ENCODE measurements at regions not wholly inside any gene's neighbourhood (a gene's known extent, or its start where the extent isn't known, plus 50 kb on each side); places are given as distances from the start of the nearest gene placed in this dataset.

DNA sequence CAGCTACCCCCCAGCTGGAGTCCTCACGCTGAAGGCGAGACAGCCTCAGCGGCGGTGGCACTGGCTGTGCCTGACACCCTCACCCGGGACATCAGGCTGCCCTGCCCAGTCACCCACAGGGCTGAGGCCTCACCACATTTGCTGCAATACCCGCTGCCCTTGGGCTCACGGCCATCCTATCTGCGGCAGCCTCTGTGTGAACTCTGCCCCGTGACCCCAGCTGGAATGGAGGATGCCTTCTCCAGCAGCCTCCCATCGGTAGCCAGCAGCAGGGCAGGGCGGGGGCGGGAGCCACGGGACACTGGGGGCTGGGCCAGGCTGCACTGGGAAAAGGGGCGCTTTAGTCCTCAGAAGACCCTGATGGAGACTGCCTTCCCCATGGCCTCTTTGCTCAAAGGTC is 112.4 kb upstream of the ZBTB40 start:
- Histone ChIP-seq H4K20me1 (replicated peaks in 1 of 2; ENCODE audit: control insufficient read depth in 1 of 2, insufficient read depth in 2 of 2, low read length in 2 of 2) (no peaks in the 10 kb centered on the region), H4K8ac (ENCODE audit: extremely low read depth, insufficient read depth, low read length) (peak overlapping the region; percentile 48), H3K4me1 (replicated peaks in 1 of 4; ENCODE audit: control insufficient read depth in 3 of 4, insufficient read depth in 4 of 4, low read length in 3 of 4) (peaks cover 0 to 4% (median 2%) of the 10 kb centered on the region in 4 experiments; a peak in 3 of 7 replicates), H2BK15ac (ENCODE audit: low read length) (0 out of 2 replicates have a peak overlapping the region, but pooled peaks have one; percentile 16), H2AFZ (ENCODE audit: low read length) (no peak overlapping the region), H3K27ac (ENCODE audit: low read depth, low read length) (no peak overlapping the region), H3K9ac (replicated peaks in 1 of 4; ENCODE audit: extremely low read depth in 1 of 4, low read depth in 3 of 4, low read length in 3 of 4) (no peak overlapping the region), H3K56ac (replicated peaks; ENCODE audit: insufficient read length, low read depth, low read length) (no peak overlapping the region), H4K91ac (replicated peaks; ENCODE audit: insufficient read length, low read length) (no peak overlapping the region), H3K79me2 (ENCODE audit: control insufficient read depth in 1 of 2, insufficient read depth in 2 of 2, low read length in 2 of 2) (no peaks in the 10 kb centered on the region), H3K27me3 (replicated peaks in 1 of 4; ENCODE audit: control insufficient read depth in 3 of 4, extremely low read depth in 1 of 4, insufficient read depth in 3 of 4, low read length in 3 of 4) (no peaks in the 10 kb centered on the region; a peak in 3 of 7 replicates), H3K18ac (ENCODE audit: extremely low read depth, low read length) (no peak overlapping the region), H3K36me3 (ENCODE audit: control insufficient read depth in 2 of 4, insufficient read depth in 4 of 4, low read length in 3 of 4) (no peaks in the 10 kb centered on the region), H2BK12ac (ENCODE audit: low read depth, low read length) (no peak overlapping the region), H3K4me2 (ENCODE audit: insufficient read depth in 1 of 2, low read depth in 2 of 2, low read length in 2 of 2) (no peak overlapping the region), H3K23ac (ENCODE audit: insufficient read length) (no peak overlapping the region), H2AK5ac (ENCODE audit: low read depth, low read length) (no peak overlapping the region), H2BK120ac (replicated peaks; ENCODE audit: low read depth, low read length) (no peak overlapping the region), H3K23me2 (ENCODE audit: low read depth, low read length) (peaks cover 14% of the 10 kb centered on the region; the same call in 1 of the 2 replicates), H3K9me3 (ENCODE audit: insufficient read depth in 2 of 2, low read depth in 1 of 2, low read length in 1 of 2) (no peaks in the 10 kb centered on the region), H3K79me1 (ENCODE audit: low read depth, low read length) (no peaks in the 10 kb centered on the region), H3K14ac (ENCODE audit: insufficient read length) (no peak overlapping the region), H4K5ac (ENCODE audit: insufficient read length, low read depth, low read length) (no peak overlapping the region), H3K4me3 (ENCODE audit: extremely low read depth in 1 of 4, insufficient read depth in 2 of 4, low read depth in 3 of 4, low read length in 4 of 4) (no peak overlapping the region), H2BK5ac (ENCODE audit: low read depth, low read length) (peak overlapping the region; percentile 24; the same call in 1 of the 2 replicates), H2BK20ac (ENCODE audit: low read length) (no peak overlapping the region), H3K4ac (replicated peaks; ENCODE audit: insufficient read length, low read depth, low read length) (no peak overlapping the region)
- ChIA-PET CTCF (ENCODE audit: partially characterized antibody) (interaction anchor here (0.8 to 1.9 kb wide), 4 partner anchors 12 to 78 kb away, joined by 3 to 13 read pairs (median 4); no protein-coding TSS in a partner anchor), POLR2A (ENCODE audit: partially characterized antibody) (no interaction called here)
- no peak for FAIRE-seq
- DNase-seq (ENCODE audit: low read depth in 1 of 2, low spot score in 2 of 2) = no peak
- 91% methylated on average over 14 of the region's 14 CpGs; no CpG with 5 or more reads in 1 of the 2 experiments for WGBS, 2 experiments (ENCODE audit: extremely low coverage in 1 of 2, insufficient coverage in 1 of 2, insufficient read length in 1 of 2, insufficient replicate concordance in 2 of 2, low coverage in 1 of 2, low lambda C conversion rate in 2 of 2, missing lambda C conversion rate in 1 of 2)
- TF ChIP-seq CBX5 (IDR thresholded peaks at IDR 0.05; ENCODE audit: low read depth, low read length) (no peak), SIRT6 (IDR thresholded peaks at IDR 0.05; ENCODE audit: low read length) (no peak), E2F6 (IDR thresholded peaks at IDR 0.05) (no peak), SIN3A (conservative IDR thresholded peaks at IDR 0.05 in 1 of 2, IDR thresholded peaks at IDR 0.05 in 1 of 2; ENCODE audit: low read depth in 1 of 2, low read length in 2 of 2) (no peak), JUN (IDR thresholded peaks at IDR 0.05; ENCODE audit: low read depth, low read length) (no peak), BCL11A (IDR thresholded peaks at IDR 0.05; ENCODE audit: low read depth in 2 of 2, low read length in 2 of 2) (no peak), BRCA1 (IDR thresholded peaks at IDR 0.05; ENCODE audit: low read depth, low read length) (no peak), NANOG (IDR thresholded peaks at IDR 0.05; ENCODE audit: insufficient read depth, low read depth, low read length, poor library complexity, severe bottlenecking) (no peak), GABPA (IDR thresholded peaks at IDR 0.05; ENCODE audit: borderline replicate concordance, insufficient read depth, low read length) (no peak), KDM4A (IDR thresholded peaks at IDR 0.05; ENCODE audit: low read depth, low read length, severe bottlenecking) (no peak), NRF1 (IDR thresholded peaks at IDR 0.05; ENCODE audit: low read depth, low read length) (no peak), USF2 (IDR thresholded peaks at IDR 0.05; ENCODE audit: low read length) (no peak)

Measured in H1 (cell line).